Smooth muscle cell (in vitro differentiated cells): ENCODE measurements at regions not wholly inside any gene's neighbourhood (a gene's known extent, or its start where the extent isn't known, plus 50 kb on each side); places are given as distances from the start of the nearest gene placed in this dataset.
A peak's percentile ranks its signal among the peaks of the same experiment; 100 is the strongest.

Source experiments
- DNase-seq: peaks from one replicate; lab custom pipeline; 2025; ENCODE audit not compliant: unreplicated experiment; lab: John Stamatoyannopoulos, UW
- H2AFZ ChIP-seq: fragments of 200-600 bp; sonication (generic); 2 replicates; pipeline ENCODE4 v1.6.0; 2016; ENCODE audit warnings: antibody characterized with exemption, low read depth, mild to moderate bottlenecking
- H3F3A ChIP-seq: fragments of 200-600 bp; sonication (generic); 2 replicates; pipeline ENCODE4 v1.6.0; 2017; ENCODE audit warnings: antibody characterized with exemption, low read depth
- H3K27ac ChIP-seq: fragments of 200-600 bp; sonication (generic); 2 replicates; pipeline ENCODE4 v1.5.1; 2016; ENCODE audit warnings: low read depth, mild to moderate bottlenecking
- H3K27me3 ChIP-seq: fragments of 200-600 bp; sonication (generic); 2 replicates; pipeline ENCODE4 v1.6.1; 2016; ENCODE audit warnings: low read depth, mild to moderate bottlenecking
- H3K36me3 ChIP-seq: fragments of 200-600 bp; sonication (generic); 2 replicates; pipeline ENCODE4 v1.5.1; 2016; ENCODE audit warnings: low read depth
- H3K4me1 ChIP-seq: fragments of 200-600 bp; sonication (generic); 2 replicates; pipeline ENCODE4 v1.5.1; 2016; ENCODE audit warnings: low read depth
- H3K4me2 ChIP-seq: fragments of 200-600 bp; sonication (generic); 2 replicates; pipeline ENCODE4 v1.6.0; 2016; ENCODE audit warnings: mild to moderate bottlenecking
- H3K4me3 ChIP-seq: fragments of 200-600 bp; sonication (generic); 2 replicates; pipeline ENCODE4 v1.5.1; 2016; ENCODE audit warnings: mild to moderate bottlenecking
- H3K79me2 ChIP-seq: fragments of 200-600 bp; sonication (generic); 2 replicates; pipeline ENCODE4 v1.6.0; 2016; ENCODE audit warnings: low read depth, mild to moderate bottlenecking
- H3K9ac ChIP-seq: fragments of 200-600 bp; sonication (generic); 2 replicates; pipeline ENCODE4 v1.6.0; 2016; ENCODE audit warnings: low read depth
- H3K9me3 ChIP-seq: fragments of 200-600 bp; sonication (generic); replicated peaks from 2 replicates; pipeline ENCODE4 v1.5.1; 2016; ENCODE audit warnings: low read depth
- H4K20me1 ChIP-seq: fragments of 200-600 bp; sonication (generic); 2 replicates; pipeline ENCODE4 v1.6.0; 2016; ENCODE audit warnings: low read depth
- CTCF ChIP-seq: fragments of 200-600 bp; sonication (generic); IDR thresholded peaks from 2 replicates; pipeline ENCODE4 v1.5.1; 2017; ENCODE audit warnings: borderline replicate concordance, mild to moderate bottlenecking, antibody characterized with exemption; ENCODE audit not compliant: insufficient read depth, poor library complexity, severe bottlenecking
- WGBS: methylation state at CpG from one replicate; pipeline ENCODE4 v1.1.7; 2016; ENCODE audit warnings: low lambda C conversion rate; 5-methylcytosine and 5-hydroxymethylcytosine counted together

GRCh38 chr13:73900591-73900990 lies 233.6 kb downstream of the KLF12 start:
- H3K9ac ChIP-seq = no peak overlapping the region
- no peak for TF ChIP-seq CTCF
- 89% methylated on average over 2 of the region's 2 CpGs for WGBS
- no peaks in the 10 kb centered on the region for H3F3A ChIP-seq
- no peaks in the 10 kb centered on the region for H3K36me3 ChIP-seq
- H3K27me3 ChIP-seq = no peaks in the 10 kb centered on the region
- H4K20me1 ChIP-seq = no peaks in the 10 kb centered on the region
- H3K79me2 ChIP-seq = no peaks in the 10 kb centered on the region
- H3K4me2 ChIP-seq = no peak overlapping the region
- no peaks in the 10 kb centered on the region for H3K9me3 ChIP-seq
- no peak overlapping the region for H2AFZ ChIP-seq
- no peaks in the 10 kb centered on the region for H3K4me1 ChIP-seq
- H3K4me3 ChIP-seq = no peak overlapping the region
- H3K27ac ChIP-seq = no peak overlapping the region
- no peak for DNase-seq

GRCh38 chr13:73898899-73899298 lies 235.3 kb downstream of the KLF12 start:
- no peak for DNase-seq
- no peak for TF ChIP-seq CTCF
- Histone ChIP-seq H3F3A (no peaks in the 10 kb centered on the region), H4K20me1 (no peaks in the 10 kb centered on the region), H3K9ac (no peak overlapping the region), H3K27me3 (no peaks in the 10 kb centered on the region), H3K79me2 (no peaks in the 10 kb centered on the region), H3K36me3 (no peaks in the 10 kb centered on the region), H3K4me1 (no peaks in the 10 kb centered on the region), H3K4me3 (no peak overlapping the region), H2AFZ (no peak overlapping the region), H3K27ac (peak overlapping the region; percentile 54), H3K4me2 (peak overlapping the region; percentile 66), H3K9me3 (no peaks in the 10 kb centered on the region)
- WGBS = 93% methylated on average over 2 of the region's 2 CpGs

- no peaks in the 10 kb centered on the region for H3K36me3 ChIP-seq
- H3K79me2 ChIP-seq = no peaks in the 10 kb centered on the region
- H3K9me3 ChIP-seq = no peaks in the 10 kb centered on the region
- no peak for DNase-seq
- WGBS = 38% methylated on average over 1 of the region's 1 CpG
- no peak overlapping the region for H3K4me3 ChIP-seq
- H3K4me1 ChIP-seq = no peaks in the 10 kb centered on the region
- no peaks in the 10 kb centered on the region for H3F3A ChIP-seq
- no peaks in the 10 kb centered on the region for H3K27me3 ChIP-seq
- H3K9ac ChIP-seq = no peak overlapping the region
- no peaks in the 10 kb centered on the region for H4K20me1 ChIP-seq
- peak overlapping the region; percentile 54 for H3K27ac ChIP-seq
- TF ChIP-seq CTCF = no peak
- H3K4me2 ChIP-seq = peak overlapping the region; percentile 66
- H2AFZ ChIP-seq = no peak overlapping the region
Observed at GRCh38 chr13:73898276-73898675, 235.9 kb downstream of the KLF12 start.

- Histone ChIP-seq H3K4me3 (no peak overlapping the region), H3K27me3 (no peaks in the 10 kb centered on the region), H3K27ac (no peak overlapping the region), H3K36me3 (no peaks in the 10 kb centered on the region), H3K4me1 (no peaks in the 10 kb centered on the region), H3K79me2 (no peaks in the 10 kb centered on the region), H3F3A (no peaks in the 10 kb centered on the region), H3K9ac (no peak overlapping the region), H3K9me3 (no peaks in the 10 kb centered on the region), H3K4me2 (no peak overlapping the region), H2AFZ (no peak overlapping the region), H4K20me1 (no peaks in the 10 kb centered on the region)
- no peak for DNase-seq
- no peak for TF ChIP-seq CTCF
- WGBS = 64% methylated on average over 4 of the region's 4 CpGs
Observed at GRCh38 chr13:73894995-73895571, 239.1 kb downstream of the KLF12 start.
